Prostate gland (tissue), 2 donors: ENCODE measurements at regions not wholly inside any gene's neighbourhood (a gene's known extent, or its start where the extent isn't known, plus 50 kb on each side); places are given as distances from the start of the nearest gene placed in this dataset.

ENCODE experiments used
- CTCF ChIP-seq, 4 experiments: fragments of 200-600 bp in 2 of 4; fragments of 450-650 bp in 2 of 4; sonication (generic) in 2 of 4; IDR thresholded peaks; 1 replicate in 3 of 4; 2 replicates in 1 of 4; pipeline ENCODE4 v1.5.1; 2016 to 2019; ENCODE audit warnings: antibody characterized with exemption in 4 of 4, mild to moderate bottlenecking in 2 of 4, moderate library complexity in 2 of 4
- POLR2A ChIP-seq: fragments of 450-650 bp; IDR thresholded peaks from one replicate; pipeline ENCODE4 v1.6.1; 2016; ENCODE audit warnings: antibody characterized with exemption, mild to moderate bottlenecking

- no peak for TF ChIP-seq CTCF (IDR thresholded peaks at IDR 0.05)
- TF ChIP-seq POLR2A: no peak
Measured at GRCh38 chr6:92588148-92588547, 831.2 kb downstream of the EPHA7 start.
